PC-9 (cell line): ENCODE measurements at regions not wholly inside any gene's neighbourhood (a gene's known extent, or its start where the extent isn't known, plus 50 kb on each side); places are given as distances from the start of the nearest gene placed in this dataset.

Experiments used
- BruUV-seq: library from RNA; stranded (reverse); fragments of 400-500 nt; replicated peaks from 2 replicates; lab custom pipeline; 2021; lab: Mats Ljungman, UMichigan
- CTCF ChIA-PET: fragments of 300-600 bp; sonication (Branson Sonifier 250); formaldehyde crosslinking; loops from one replicate; lab custom pipeline; 2022; ENCODE audit warnings: antibody characterized with exemption; lab: Charles Lee
- POLR2A ChIA-PET: fragments of 300-600 bp; sonication (Branson Sonifier 250); formaldehyde crosslinking; loops from one replicate; lab custom pipeline; 2022; ENCODE audit warnings: antibody characterized with exemption; ENCODE audit not compliant: unreplicated experiment; lab: Charles Lee
- DNase-seq, 2 experiments: peaks; one replicate each; pipeline versions ENCODE4 v3.0.0 to v3.0.0-alpha.2; 2015 to 2022; ENCODE audit warnings: mixed read lengths in 1 of 2
- H2AFZ ChIP-seq: fragments of 200-600 bp; sonication (generic); 2 replicates; pipeline ENCODE4 v1.8.1; 2017; ENCODE audit warnings: antibody characterized with exemption
- H3F3A ChIP-seq: fragments of 200-600 bp; sonication (generic); 2 replicates; pipeline ENCODE4 v1.8.1; 2017; ENCODE audit warnings: antibody characterized with exemption, mild to moderate bottlenecking, low read depth; ENCODE audit not compliant: insufficient read depth
- H3K27ac ChIP-seq: fragments of 200-600 bp; sonication (generic); 2 replicates; pipeline ENCODE4 v1.6.1; 2016; ENCODE audit warnings: mixed run types
- H3K27me3 ChIP-seq: fragments of 200-600 bp; sonication (generic); 2 replicates; pipeline ENCODE4 v1.6.1; 2016; ENCODE audit warnings: low read depth, mixed run types; ENCODE audit not compliant: insufficient read depth
- H3K36me3 ChIP-seq: fragments of 200-600 bp; sonication (generic); 2 replicates; pipeline ENCODE4 v1.6.1; 2016; ENCODE audit warnings: low read depth, mixed run types
- H3K4me1 ChIP-seq: fragments of 200-600 bp; sonication (generic); replicated peaks from 2 replicates; pipeline ENCODE4 v1.6.1; 2016; ENCODE audit warnings: mixed run types; ENCODE audit not compliant: insufficient read depth
- H3K4me2 ChIP-seq: fragments of 200-600 bp; sonication (generic); 2 replicates; pipeline ENCODE4 v1.6.1; 2017; ENCODE audit warnings: mixed run types
- H3K4me3 ChIP-seq: fragments of 200-600 bp; sonication (generic); 2 replicates; pipeline ENCODE4 v1.6.1; 2016; ENCODE audit warnings: mixed run types
- H3K79me2 ChIP-seq: fragments of 200-600 bp; sonication (generic); 2 replicates; pipeline ENCODE4 v1.6.1; 2017; ENCODE audit warnings: low read depth, mixed run types
- H3K9me2 ChIP-seq: fragments of 200-600 bp; sonication (generic); 2 replicates; pipeline ENCODE4 v1.8.1; 2017; ENCODE audit warnings: mild to moderate bottlenecking; ENCODE audit not compliant: insufficient read depth
- H3K9me3 ChIP-seq: fragments of 200-600 bp; sonication (generic); 2 replicates; pipeline ENCODE4 v1.8.1; 2016; ENCODE audit warnings: low read depth; ENCODE audit not compliant: insufficient read depth
- H4K20me1 ChIP-seq: fragments of 200-600 bp; sonication (generic); 2 replicates; pipeline ENCODE4 v1.8.1; 2017; ENCODE audit not compliant: insufficient read depth
- CTCF ChIP-seq: fragments of 200-600 bp; sonication (generic); conservative IDR thresholded peaks from 2 replicates; pipeline ENCODE4 v1.6.1; 2017; ENCODE audit warnings: mixed run types, antibody characterized with exemption, mild to moderate bottlenecking, moderate library complexity
- EZH2 ChIP-seq: fragments of 200-600 bp; sonication (generic); IDR thresholded peaks from 2 replicates; pipeline ENCODE4 v1.8.0; 2017; ENCODE audit warnings: antibody characterized with exemption, low read depth
- intact Hi-C: fragments of 100-400 bp; cut with micrococcal nuclease; formaldehyde crosslinking; loops from one replicate; pipeline ENCODE4 v1.10.0; 2022; ENCODE audit not compliant: unreplicated experiment

- no TSS peak for BruUV-seq
- no peak overlapping the region for H3K4me2 ChIP-seq
- no peaks in the 10 kb centered on the region for H3K9me3 ChIP-seq
- TF ChIP-seq CTCF (no peak), EZH2 (no peak)
- ChIA-PET POLR2A (no interaction called here), CTCF (no interaction called here)
- H3K79me2 ChIP-seq, result no peaks in the 10 kb centered on the region
- DNase-seq, result no peak
- no peaks in the 10 kb centered on the region for H4K20me1 ChIP-seq
- no peaks in the 10 kb centered on the region for H3K4me1 ChIP-seq
- no peak overlapping the region for H3K27ac ChIP-seq
- intact Hi-C loops, result no loop called here
- no peak overlapping the region for H3K4me3 ChIP-seq
- no peaks in the 10 kb centered on the region for H3K36me3 ChIP-seq
- no peaks in the 10 kb centered on the region for H3F3A ChIP-seq
- no peaks in the 10 kb centered on the region for H3K27me3 ChIP-seq
- no peaks in the 10 kb centered on the region for H3K9me2 ChIP-seq
- no peak overlapping the region for H2AFZ ChIP-seq
These were observed 1026.2 kb upstream of the NR2F2 start for GRCh38 chr15:95304151-95304946.

DNA sequence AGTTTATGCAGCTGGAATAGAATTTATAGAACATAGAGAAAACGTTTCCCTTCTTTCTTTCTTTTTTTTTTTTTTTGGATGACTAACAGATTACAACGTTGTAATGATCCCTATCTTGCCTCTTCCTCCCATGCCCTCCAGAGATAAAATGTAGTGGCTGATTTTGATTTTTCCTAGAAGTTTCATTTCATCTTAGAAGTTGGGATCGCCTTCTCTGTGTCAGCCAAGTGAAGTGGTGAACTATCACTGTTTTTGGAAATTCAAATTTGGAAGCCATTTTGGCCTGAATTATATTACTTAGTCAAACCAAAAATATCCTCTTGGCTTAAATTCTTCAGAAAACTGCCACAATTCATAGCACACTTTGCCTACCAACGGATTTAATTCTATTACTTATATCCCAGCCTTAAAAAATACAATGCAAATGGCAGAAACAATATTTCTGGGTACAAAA lies 1025.5 kb upstream of the NR2F2 start:
- no peak overlapping the region for H3K4me2 ChIP-seq
- intact Hi-C loops, result no loop called here
- no peaks in the 10 kb centered on the region for H3K79me2 ChIP-seq
- no peaks in the 10 kb centered on the region for H3K36me3 ChIP-seq
- DNase-seq, result no peak
- H4K20me1 ChIP-seq, result no peaks in the 10 kb centered on the region
- H3K27ac ChIP-seq, result no peak overlapping the region
- no TSS peak for BruUV-seq
- no peak for TF ChIP-seq EZH2
- no peak for TF ChIP-seq CTCF
- H3K9me3 ChIP-seq, result no peaks in the 10 kb centered on the region
- H3K9me2 ChIP-seq, result no peaks in the 10 kb centered on the region
- H3F3A ChIP-seq, result no peaks in the 10 kb centered on the region
- POLR2A ChIA-PET, result no interaction called here
- CTCF ChIA-PET, result no interaction called here
- H3K4me3 ChIP-seq, result no peak overlapping the region
- no peaks in the 10 kb centered on the region for H3K4me1 ChIP-seq
- H2AFZ ChIP-seq, result no peak overlapping the region
- H3K27me3 ChIP-seq, result no peaks in the 10 kb centered on the region

- TF ChIP-seq EZH2 (no peak), CTCF (no peak)
- Histone ChIP-seq H3K79me2 (no peaks in the 10 kb centered on the region), H3K4me1 (no peaks in the 10 kb centered on the region), H3K9me3 (no peaks in the 10 kb centered on the region), H3K9me2 (no peaks in the 10 kb centered on the region), H3K27ac (no peak overlapping the region), H3K4me2 (no peak overlapping the region), H3K27me3 (no peaks in the 10 kb centered on the region), H2AFZ (no peak overlapping the region), H3K36me3 (no peaks in the 10 kb centered on the region), H3F3A (no peaks in the 10 kb centered on the region), H3K4me3 (no peak overlapping the region), H4K20me1 (no peaks in the 10 kb centered on the region)
- intact Hi-C loops, result no loop called here
- POLR2A ChIA-PET, result no interaction called here
- no peak for DNase-seq
- CTCF ChIA-PET, result no interaction called here
- BruUV-seq, result no TSS peak
These were observed 1023.4 kb upstream of the NR2F2 start for GRCh38 chr15:95307115-95307514.
